ENCODE measurements at regions not wholly inside any gene's neighbourhood (a gene's known extent, or its start where the extent isn't known, plus 50 kb on each side); places are given as distances from the start of the nearest gene placed in this dataset.

GRCh38 chr1:221557013-221557412 lies 184.9 kb downstream of the DUSP10 start:
- H3K4me1 ChIP-seq (ENCODE audit: control insufficient read depth in 1 of 2, insufficient read depth in 2 of 2, low read length in 2 of 2): peaks cover 0 to 4% of the 10 kb centered on the region in 2 donors
- no peaks in the 10 kb centered on the region for H3K79me2 ChIP-seq (ENCODE audit: insufficient read depth, low read length)
- no CpG with 5 or more reads among the region's 1 CpG for WGBS (ENCODE audit: insufficient coverage)

GRCh38 chr1:221558396-221558795 lies 183.5 kb downstream of the DUSP10 start:
- Histone ChIP-seq H3K9ac (ENCODE audit: insufficient read depth, low read length, poor library complexity, severe bottlenecking) (no peak overlapping the region), H3K79me2 (ENCODE audit: insufficient read depth, low read length) (no peaks in the 10 kb centered on the region), H3K9me3 (replicated peaks in 1 of 2; ENCODE audit: control insufficient read depth in 1 of 2, insufficient read depth in 1 of 2, low read length in 2 of 2) (no peaks in the 10 kb centered on the region), H3K4me1 (ENCODE audit: control insufficient read depth in 1 of 2, insufficient read depth in 2 of 2, low read length in 2 of 2) (peaks cover 0 to 4% of the 10 kb centered on the region in 2 donors), H3K27me3 (ENCODE audit: control insufficient read depth in 2 of 2, insufficient read depth in 2 of 2, low read length in 2 of 2) (no peaks in the 10 kb centered on the region), H3K4me2 (replicated peaks; ENCODE audit: extremely low read depth, low read length, poor library complexity, severe bottlenecking) (no peak overlapping the region), H4K20me1 (ENCODE audit: insufficient read depth, low read length) (no peaks in the 10 kb centered on the region), H3K36me3 (replicated peaks in 1 of 2; ENCODE audit: control insufficient read depth in 1 of 2, insufficient read depth in 2 of 2, low read length in 2 of 2) (no peaks in the 10 kb centered on the region), H3K4me3 (replicated peaks in 1 of 3; ENCODE audit: low read depth in 2 of 3, low read length in 3 of 3) (no peak overlapping the region), H3K27ac (ENCODE audit: low read depth in 1 of 2, low read length in 2 of 2) (no peak overlapping the region), H2AFZ (ENCODE audit: insufficient read depth, low read depth, low read length, poor library complexity, severe bottlenecking) (no peak overlapping the region)
- no peak for DNase-seq
- H3K4me3 Mint-ChIP-seq: no peak overlapping the region
- peaks cover 12% of the 10 kb centered on the region for H3K4me1 Mint-ChIP-seq
- intact Hi-C loops (cut with micrococcal nuclease): no loop called here
- no peaks in the 10 kb centered on the region for H3K36me3 Mint-ChIP-seq
- H3K9me3 Mint-ChIP-seq: peaks cover 0 to 2% (median 0%) of the 10 kb centered on the region in 7 donors
- H3K27me3 Mint-ChIP-seq (ENCODE audit: low read depth in 3 of 3): peaks cover 0 to 2% (median 1%) of the 10 kb centered on the region in 3 donors
- no CpG with 5 or more reads among the region's 2 CpGs for WGBS (ENCODE audit: insufficient coverage)
- TF ChIP-seq CTCF (IDR thresholded peaks at IDR 0.05): no peak
- no peak overlapping the region for H3K27ac Mint-ChIP-seq

More at GRCh38 chr1:221557013-221557412, 184.9 kb downstream of the DUSP10 start:
- no peaks in the 10 kb centered on the region for H3K36me3 ChIP-seq (replicated peaks in 1 of 2; ENCODE audit: control insufficient read depth in 1 of 2, insufficient read depth in 2 of 2, low read length in 2 of 2)
- Mint-ChIP-seq H3K4me3 (no peak overlapping the region), H3K27me3 (ENCODE audit: low read depth in 3 of 3) (peaks cover 0 to 2% (median 1%) of the 10 kb centered on the region in 3 donors), H3K27ac (no peak overlapping the region), H3K36me3 (no peaks in the 10 kb centered on the region), H3K9me3 (no peaks in the 10 kb centered on the region), H3K4me1 (peaks cover 16% of the 10 kb centered on the region)
- no peak for TF ChIP-seq CTCF (IDR thresholded peaks at IDR 0.05)
- no peaks in the 10 kb centered on the region for H4K20me1 ChIP-seq (ENCODE audit: insufficient read depth, low read length)
- DNase-seq: peak in 1 of 3 donors; percentile 49
- H3K4me3 ChIP-seq (replicated peaks in 1 of 3; ENCODE audit: low read depth in 2 of 3, low read length in 3 of 3): no peak overlapping the region
- no peak overlapping the region for H3K4me2 ChIP-seq (replicated peaks; ENCODE audit: extremely low read depth, low read length, poor library complexity, severe bottlenecking)
- H3K27me3 ChIP-seq (ENCODE audit: control insufficient read depth in 2 of 2, insufficient read depth in 2 of 2, low read length in 2 of 2): no peaks in the 10 kb centered on the region
- H3K9ac ChIP-seq (ENCODE audit: insufficient read depth, low read length, poor library complexity, severe bottlenecking): no peak overlapping the region
- no peaks in the 10 kb centered on the region for H3K9me3 ChIP-seq (replicated peaks in 1 of 2; ENCODE audit: control insufficient read depth in 1 of 2, insufficient read depth in 1 of 2, low read length in 2 of 2)
- no peak overlapping the region for H3K27ac ChIP-seq (ENCODE audit: low read depth in 1 of 2, low read length in 2 of 2)
- H2AFZ ChIP-seq (ENCODE audit: insufficient read depth, low read depth, low read length, poor library complexity, severe bottlenecking): no peak overlapping the region
- intact Hi-C loops (cut with micrococcal nuclease): no loop called here

All from CD14-positive monocyte (primary cell).